SU-DHL-6 (cell line): ENCODE measurements at regions not wholly inside any gene's neighbourhood (a gene's known extent, or its start where the extent isn't known, plus 50 kb on each side); places are given as distances from the start of the nearest gene placed in this dataset.

ENCODE experiments used
- CTCF ChIP-seq: fragments of 200-600 bp; sonication (generic); IDR thresholded peaks from one replicate; pipeline ENCODE4 v1.5.1; 2017; ENCODE audit warnings: antibody characterized with exemption, mild to moderate bottlenecking, low read length, moderate library complexity; ENCODE audit not compliant: insufficient read depth, poor library complexity, severe bottlenecking
- EZH2phosphoT487 ChIP-seq: fragments of 200-600 bp; sonication (generic), shearing (Covaris generic); conservative IDR thresholded peaks from 2 replicates; pipeline ENCODE4 v1.6.1; 2018; ENCODE audit warnings: mild to moderate bottlenecking, antibody characterized with exemption, low read length, moderate library complexity, mixed read lengths

- TF ChIP-seq CTCF (no peak), EZH2phosphoT487 (no peak)
Measured at GRCh38 chr5:27532305-27532704, 493.9 kb upstream of the CDH9 start.
